GM12878 (cell line): ENCODE measurements at regions not wholly inside any gene's neighbourhood (a gene's known extent, or its start where the extent isn't known, plus 50 kb on each side); places are given as distances from the start of the nearest gene placed in this dataset.

Experiments
- ATAC-seq: fragments of 200-7000 bp; cut with Tn5 transposase; 3 replicates; pipeline ENCODE4 v1.9.1; 2020; ENCODE audit warnings: mild to moderate bottlenecking, moderate library complexity
- BruUV-seq: library from RNA; stranded (reverse); fragments of 400-500 nt; replicated peaks from 2 replicates; lab custom pipeline; 2021; lab: Mats Ljungman, UMichigan
- CTCF ChIA-PET: fragments of 300-600 bp; sonication (Branson Sonifier 250); formaldehyde crosslinking; extraction: SDS; loops from one replicate; lab custom pipeline; 2021; ENCODE audit warnings: inconsistent platforms; lab: Yijun Ruan, JAX
- POLR2A ChIA-PET: fragments of 350-600 bp; formaldehyde crosslinking; extraction: SDS; loops from one replicate; lab custom pipeline; 2021; ENCODE audit warnings: inconsistent platforms; lab: Charles Lee
- RAD21 ChIA-PET: fragments of 300-600 bp; sonication (Branson Sonifier 250); formaldehyde crosslinking; loops from one replicate; lab custom pipeline; 2023; ENCODE audit warnings: antibody characterized with exemption; ENCODE audit not compliant: unreplicated experiment; lab: Charles Lee
- SMC1A ChIA-PET: fragments of 300-600 bp; sonication (Branson Sonifier 250); formaldehyde crosslinking; loops from one replicate; lab custom pipeline; 2023; ENCODE audit not compliant: unreplicated experiment, uncharacterized antibody; lab: Charles Lee
- DNase-seq: peaks from one replicate; pipeline ENCODE4 v3.0.0-alpha.2; 2011; ENCODE audit warnings: low read depth, low spot score
- FAIRE-seq: peaks from 3 replicates; lab custom pipeline; 2011; peaks lifted over from hg19 to GRCh38; lab: Jason Lieb, UNC
- H2AFZ ChIP-seq: 2 replicates; pipeline ENCODE4 v1.6.0; 2011; ENCODE audit warnings: low read depth, low read length, control low read depth; ENCODE audit not compliant: control insufficient read depth
- H3K27ac ChIP-seq: 2 replicates; pipeline ENCODE4 v1.5.1; 2011; ENCODE audit warnings: control low read depth; ENCODE audit not compliant: control insufficient read depth, insufficient read depth
- H3K27me3 ChIP-seq, 2 experiments: replicated peaks in 1 of 2; 2 replicates each; pipeline versions ENCODE4 v1.6.0 to v1.6.1; 2011; ENCODE audit warnings: low read length in 1 of 2; ENCODE audit not compliant: control insufficient read depth in 2 of 2, insufficient read depth in 2 of 2
- H3K36me3 ChIP-seq, 2 experiments: 2 replicates each; pipeline ENCODE4 v1.5.1; 2011; ENCODE audit warnings: low read length in 1 of 2; ENCODE audit not compliant: control insufficient read depth in 2 of 2, insufficient read depth in 2 of 2
- H3K4me1 ChIP-seq: 2 replicates; pipeline ENCODE4 v1.6.1; 2011; ENCODE audit warnings: mild to moderate bottlenecking, low read length, moderate library complexity, mixed read lengths; ENCODE audit not compliant: control insufficient read depth, insufficient read depth
- H3K4me2 ChIP-seq: 2 replicates; pipeline ENCODE4 v1.6.0; 2011; ENCODE audit warnings: control low read depth; ENCODE audit not compliant: control insufficient read depth, insufficient read depth
- H3K4me3 ChIP-seq: fragments of 200-600 bp; sonication (generic); 2 replicates; pipeline ENCODE4 v1.5.1; 2016
- H3K79me2 ChIP-seq: 2 replicates; pipeline ENCODE4 v1.6.0; 2011; ENCODE audit warnings: low read length; ENCODE audit not compliant: control insufficient read depth, insufficient read depth
- H3K9ac ChIP-seq: 2 replicates; pipeline ENCODE4 v1.8.0; 2011; ENCODE audit warnings: low read length, control low read depth, mixed read lengths; ENCODE audit not compliant: control insufficient read depth, insufficient read depth
- H3K9me3 ChIP-seq: replicated peaks from 3 replicates; pipeline ENCODE4 v1.5.1; 2011; ENCODE audit warnings: mild to moderate bottlenecking, low read length; ENCODE audit not compliant: control insufficient read depth, insufficient read depth
- H4K20me1 ChIP-seq: 2 replicates; pipeline ENCODE4 v1.6.0; 2011; ENCODE audit not compliant: control insufficient read depth, insufficient read depth
- CHD1 ChIP-seq: IDR thresholded peaks from 2 replicates; pipeline ENCODE4 v1.6.1; 2012; ENCODE audit warnings: low read depth, low read length, improper control_type of control experiment
- DPF2 ChIP-seq: fragments of 450-650 bp; IDR thresholded peaks from 2 replicates; pipeline ENCODE4 v1.6.1; 2017; ENCODE audit warnings: mild to moderate bottlenecking
- E2F8 ChIP-seq: fragments of 450-650 bp; IDR thresholded peaks from 2 replicates; pipeline ENCODE4 v1.6.1; 2018; ENCODE audit warnings: mild to moderate bottlenecking, low read depth, moderate library complexity; ENCODE audit not compliant: partially characterized antibody
- E4F1 ChIP-seq: fragments of 450-650 bp; IDR thresholded peaks from 2 replicates; pipeline ENCODE4 v1.6.1; 2018; ENCODE audit warnings: borderline replicate concordance, mild to moderate bottlenecking; ENCODE audit not compliant: partially characterized antibody
- HDAC2 ChIP-seq: fragments of 200-600 bp; sonication (generic); IDR thresholded peaks from 2 replicates; pipeline ENCODE4 v1.6.1; 2017
- PAX5 ChIP-seq: IDR thresholded peaks from 2 replicates; pipeline ENCODE4 v1.6.1; 2011; ENCODE audit warnings: low read depth, low read length, borderline replicate concordance
- POLR2AphosphoS5 ChIP-seq: IDR thresholded peaks from 2 replicates; pipeline ENCODE4 v1.6.1; 2011; ENCODE audit warnings: mild to moderate bottlenecking, low read length, inconsistent platforms
- RAD21 ChIP-seq: IDR thresholded peaks from 2 replicates; pipeline ENCODE4 v1.6.1; 2011; ENCODE audit warnings: mild to moderate bottlenecking, low read depth, low read length, moderate library complexity; ENCODE audit not compliant: insufficient read depth
- SREBF1 ChIP-seq: IDR thresholded peaks from 2 replicates; pipeline ENCODE4 v1.6.1; 2012; ENCODE audit warnings: mild to moderate bottlenecking, low read length
- TCF12 ChIP-seq: IDR thresholded peaks from 2 replicates; pipeline ENCODE4 v1.6.1; 2011; ENCODE audit warnings: low read depth, mild to moderate bottlenecking, low read length
- in situ Hi-C: fragments of 300-500 bp; cut with MboI; formaldehyde crosslinking; loops from 9 replicates; pipeline ENCODE4 v1.14.3; 2018; ENCODE audit warnings: mixed read lengths
- intact Hi-C: fragments of 100-400 bp; cut with micrococcal nuclease; formaldehyde crosslinking; loops from one replicate; pipeline ENCODE4 v1.14.2; 2022; ENCODE audit not compliant: unreplicated experiment

- no peak for DNase-seq
- Histone ChIP-seq H3K4me2 (no peak overlapping the region), H3K9ac (no peak overlapping the region), H3K36me3 (no peaks in the 10 kb centered on the region), H3K4me3 (no peak overlapping the region), H3K27ac (no peak overlapping the region), H3K79me2 (no peaks in the 10 kb centered on the region), H2AFZ (no peak overlapping the region), H3K27me3 (no peaks in the 10 kb centered on the region), H3K9me3 (no peaks in the 10 kb centered on the region), H3K4me1 (no peaks in the 10 kb centered on the region), H4K20me1 (no peaks in the 10 kb centered on the region)
- ChIA-PET CTCF (no interaction called here), RAD21 (no interaction called here), SMC1A (interaction anchor here (0.9 kb wide), 1 partner anchor 410 kb away, joined by 3 read pairs; no protein-coding TSS in a partner anchor), POLR2A (no interaction called here)
- intact Hi-C loops: no loop called here
- TF ChIP-seq POLR2AphosphoS5 (no peak), SREBF1 (no peak), DPF2 (no peak), TCF12 (no peak), E2F8 (no peak), PAX5 (no peak), RAD21 (no peak), HDAC2 (no peak), E4F1 (no peak), CHD1 (no peak)
- in situ Hi-C loops: no loop called here
- no peak for ATAC-seq
- BruUV-seq: no TSS peak
- FAIRE-seq: no peak
Observed at GRCh38 chr4:154942176-154942575, 161.1 kb downstream of the RBM46 start.
